MCF 10A (cell line): ENCODE measurements at regions not wholly inside any gene's neighbourhood (a gene's known extent, or its start where the extent isn't known, plus 50 kb on each side); places are given as distances from the start of the nearest gene placed in this dataset.
"Not testable (repeated sequence)": the region's sequence is repeated elsewhere in the genome, so short reads cannot be mapped to it uniquely, and the experiment has no call there.

Source experiments
- BruUV-seq: library from RNA; stranded (reverse); fragments of 400-500 nt; replicated peaks from 2 replicates; lab custom pipeline; 2021; lab: Mats Ljungman, UMichigan
- CTCF ChIA-PET: fragments of 300-600 bp; sonication (Branson Sonifier 250); formaldehyde crosslinking; extraction: SDS; loops from one replicate; lab custom pipeline; 2021; ENCODE audit warnings: antibody characterized with exemption, inconsistent platforms; lab: Yijun Ruan, JAX
- POLR2A ChIA-PET: fragments of 300-600, 350-650 bp; sonication (Branson Sonifier 250); formaldehyde crosslinking; extraction: SDS; loops from one replicate; lab custom pipeline; 2020; ENCODE audit warnings: antibody characterized with exemption, inconsistent platforms; lab: Yijun Ruan, JAX
- DNase-seq: peaks from one replicate; pipeline ENCODE4 v3.0.0-alpha.2; 2018; ENCODE audit not compliant: unreplicated experiment
- H3K27ac Mint-ChIP-seq: one replicate; pipeline ENCODE4 v1.8.0; 2022; ENCODE audit warnings: mild to moderate bottlenecking, low read depth, mixed read lengths; ENCODE audit not compliant: unreplicated experiment
- H3K27me3 Mint-ChIP-seq: one replicate; pipeline ENCODE4 v1.8.0; 2022; ENCODE audit warnings: mixed read lengths; ENCODE audit not compliant: insufficient read depth, unreplicated experiment
- H3K36me3 Mint-ChIP-seq: one replicate; pipeline ENCODE4 v1.8.0; 2022; ENCODE audit warnings: mild to moderate bottlenecking, moderate library complexity, mixed read lengths; ENCODE audit not compliant: insufficient read depth, unreplicated experiment
- H3K4me1 Mint-ChIP-seq: one replicate; pipeline ENCODE4 v1.8.0; 2022; ENCODE audit warnings: mixed read lengths; ENCODE audit not compliant: insufficient read depth, unreplicated experiment
- H3K4me3 Mint-ChIP-seq: one replicate; pipeline ENCODE4 v1.8.0; 2022; ENCODE audit warnings: mild to moderate bottlenecking, moderate library complexity, mixed read lengths; ENCODE audit not compliant: unreplicated experiment
- H3K9me3 Mint-ChIP-seq: one replicate; pipeline ENCODE4 v1.8.0; 2022; ENCODE audit warnings: mixed read lengths; ENCODE audit not compliant: unreplicated experiment
- intact Hi-C: fragments of 100-400 bp; cut with micrococcal nuclease; formaldehyde crosslinking; loops from 2 replicates; pipeline ENCODE4 v1.14.1; 2022

- Mint-ChIP-seq H3K4me1 (peaks cover 25% of the 10 kb centered on the region), H3K27ac (peak overlapping the region; percentile 97), H3K4me3 (peak overlapping the region; percentile 82), H3K36me3 (peaks cover 78% of the 10 kb centered on the region)
- ChIA-PET CTCF (interaction anchor here (0.7 to 1.6 kb wide), 9 partner anchors 10 to 520 kb away, joined by 3 to 9 read pairs (median 4); no protein-coding TSS in a partner anchor), POLR2A (interaction anchor here (0.6 to 2.5 kb wide), 24 partner anchors 8 to 845 kb away, joined by 3 to 25 read pairs (median 4); no protein-coding TSS in a partner anchor)
- not testable (repeated sequence) for H3K27me3 Mint-ChIP-seq, H3K9me3 Mint-ChIP-seq
- DNase-seq = peak; percentile 48
- BruUV-seq = TSS peak; percentile 16
- intact Hi-C loops = loop anchor here (10.0 kb wide), 1 partner anchor 50 kb away; no protein-coding TSS in a partner anchor
Observed at GRCh38 chr13:109264603-109265437, 521.6 kb downstream of the IRS2 start.

DNA sequence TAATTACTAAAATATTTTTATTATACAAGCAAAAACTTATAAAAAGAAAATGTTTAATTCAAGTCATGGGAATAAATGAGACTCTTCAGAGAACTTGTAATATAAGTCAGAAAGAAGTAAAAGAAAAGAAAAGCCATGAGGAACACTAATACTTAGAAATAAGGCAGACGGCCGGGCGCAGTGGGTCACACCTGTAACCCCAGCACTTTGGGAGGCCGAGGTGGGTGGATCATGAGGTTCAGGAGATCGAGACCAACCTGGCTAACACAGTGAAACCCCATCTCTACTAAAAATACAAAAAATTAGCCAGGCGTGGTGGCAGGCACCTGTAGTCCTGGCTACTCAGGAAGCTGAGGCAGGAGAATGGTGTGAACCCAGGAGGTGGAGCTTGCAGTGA is 528.6 kb downstream of the IRS2 start:
- not testable (repeated sequence) for H3K9me3 Mint-ChIP-seq, H3K27me3 Mint-ChIP-seq, H3K4me3 Mint-ChIP-seq, BruUV-seq, DNase-seq
- Mint-ChIP-seq H3K4me1 (peaks cover 47% of the 10 kb centered on the region), H3K27ac (peak overlapping the region; percentile 96), H3K36me3 (peaks cover 54% of the 10 kb centered on the region)
- intact Hi-C loops = loop anchor here (5.0 kb wide), 4 partner anchors 110 to 855 kb away; no protein-coding TSS in a partner anchor
- ChIA-PET CTCF (interaction anchor here (1.1 to 1.4 kb wide), 2 partner anchors 110 to 112 kb away, joined by 3 to 8 read pairs; no protein-coding TSS in a partner anchor), POLR2A (interaction anchor here (0.8 to 5.0 kb wide), 6 partner anchors 12 to 531 kb away, joined by 4 to 37 read pairs (median 7); no protein-coding TSS in a partner anchor)
